Forelimb muscle (tissue), 1 donor: ENCODE measurements at regions not wholly inside any gene's neighbourhood (a gene's known extent, or its start where the extent isn't known, plus 50 kb on each side); places are given as distances from the start of the nearest gene placed in this dataset.

Experiments
- DNase-seq: peaks from one replicate; pipeline ENCODE4 v3.0.0-alpha.2; 2013; ENCODE audit warnings: low read depth

DNA sequence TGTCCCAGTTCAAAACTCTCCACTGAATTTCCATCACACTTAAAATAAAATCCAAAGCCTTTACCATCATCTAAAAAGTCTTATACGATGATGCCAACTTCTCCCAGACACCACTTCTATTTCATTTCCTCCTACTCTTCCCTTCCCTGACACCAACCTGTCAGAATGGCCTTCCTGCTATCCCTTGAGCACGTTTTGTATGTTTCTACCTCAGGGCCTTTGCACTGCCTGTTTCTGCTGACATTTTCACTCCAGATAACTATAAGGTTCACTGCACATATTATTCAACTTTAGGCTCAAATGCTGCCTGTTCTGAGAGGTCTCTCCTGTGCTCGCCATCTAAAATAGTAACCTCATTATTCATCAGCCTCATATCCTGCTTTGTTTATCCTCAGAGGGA lies 269.6 kb downstream of the HTR7 start:
- no peak for DNase-seq

DNA sequence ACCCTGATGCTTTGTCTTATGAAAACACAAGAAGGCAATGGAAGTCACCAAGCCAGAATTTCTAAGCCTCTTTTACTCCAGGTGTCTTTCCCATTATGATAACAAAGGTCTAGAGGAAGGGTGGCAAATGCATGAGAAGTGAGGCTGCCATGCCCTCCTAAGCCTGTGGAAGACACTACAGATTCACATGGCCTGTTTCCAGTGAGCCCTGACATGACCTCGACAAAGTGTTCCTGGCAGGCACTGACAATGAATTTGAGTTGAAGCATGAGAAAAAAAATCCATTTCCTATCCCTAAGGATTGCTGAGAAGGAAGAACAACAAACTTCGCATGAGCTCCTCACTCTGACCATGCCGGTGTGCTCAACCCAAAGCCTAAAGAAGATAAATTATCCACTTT lies 268.0 kb downstream of the HTR7 start:
- no peak for DNase-seq

DNA sequence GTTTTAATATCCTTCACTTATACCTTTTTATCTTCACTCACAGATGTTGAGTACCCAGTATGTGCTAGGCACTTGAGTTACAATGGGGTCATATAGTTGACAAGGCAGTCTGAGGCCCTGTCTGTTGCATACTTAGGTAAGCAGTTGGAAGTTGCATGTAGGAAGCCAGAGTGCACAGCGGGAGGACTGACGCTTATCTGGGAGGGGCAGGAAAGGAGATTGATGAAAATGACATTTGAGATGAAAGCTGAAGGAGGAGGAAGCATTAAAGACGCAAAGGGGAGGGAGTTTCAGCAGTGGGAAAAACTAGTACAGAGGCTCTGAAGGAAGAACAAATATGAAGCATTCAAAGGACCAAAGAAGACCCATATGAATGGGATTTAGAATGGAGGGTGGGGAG lies 266.2 kb downstream of the HTR7 start:
- no peak for DNase-seq

DNA sequence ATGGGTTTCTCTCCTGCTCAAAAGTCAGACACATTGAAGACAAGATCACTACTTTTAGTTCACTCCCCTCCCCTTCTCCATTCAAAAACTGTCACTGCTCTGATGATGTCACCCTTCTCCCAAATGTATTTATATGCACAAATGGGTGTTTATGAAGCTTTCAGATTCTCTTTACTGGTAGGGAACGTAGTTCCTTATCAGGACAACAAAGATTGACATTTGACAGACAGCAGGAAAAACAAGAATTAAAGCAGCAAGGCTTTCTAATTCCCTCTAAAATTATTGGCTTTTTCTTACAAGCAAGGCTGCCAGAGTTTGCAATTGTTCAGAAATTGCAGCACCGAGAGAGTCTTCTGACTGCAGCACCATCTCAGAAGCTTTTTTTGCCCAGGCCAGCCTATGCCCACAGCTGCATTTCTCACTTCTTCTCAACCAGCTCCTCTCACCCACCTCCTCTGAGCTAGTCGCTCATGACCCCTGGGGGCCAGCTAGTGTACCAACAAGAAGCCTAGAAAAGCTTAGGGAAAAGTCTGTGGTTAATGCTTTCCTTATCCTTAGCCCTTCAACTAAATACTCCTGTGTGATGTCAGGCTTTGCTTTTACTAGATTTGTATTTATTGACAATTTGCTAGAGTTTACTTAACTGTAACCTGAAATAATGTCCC lies 265.1 kb downstream of the HTR7 start:
- DNase-seq: no peak

DNA sequence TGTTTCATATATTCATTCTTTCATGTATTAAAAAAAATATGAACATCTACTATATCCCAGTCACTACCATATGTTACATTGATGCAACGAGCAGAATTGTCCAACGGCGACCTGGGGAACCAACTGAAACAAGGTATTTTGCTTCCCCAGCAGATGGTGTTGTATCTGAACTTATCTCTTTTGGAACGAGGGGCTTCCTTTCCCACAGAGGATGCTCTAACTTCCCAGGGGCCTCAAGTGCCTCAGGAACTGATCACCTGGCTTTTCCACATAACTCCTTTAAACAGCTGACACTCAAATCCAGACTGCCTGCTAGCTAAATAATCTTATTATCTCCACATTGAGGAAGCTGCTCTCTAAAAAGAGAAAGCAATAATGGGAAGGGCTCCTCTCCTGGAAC lies 259.3 kb downstream of the HTR7 start:
- DNase-seq: no peak

DNA sequence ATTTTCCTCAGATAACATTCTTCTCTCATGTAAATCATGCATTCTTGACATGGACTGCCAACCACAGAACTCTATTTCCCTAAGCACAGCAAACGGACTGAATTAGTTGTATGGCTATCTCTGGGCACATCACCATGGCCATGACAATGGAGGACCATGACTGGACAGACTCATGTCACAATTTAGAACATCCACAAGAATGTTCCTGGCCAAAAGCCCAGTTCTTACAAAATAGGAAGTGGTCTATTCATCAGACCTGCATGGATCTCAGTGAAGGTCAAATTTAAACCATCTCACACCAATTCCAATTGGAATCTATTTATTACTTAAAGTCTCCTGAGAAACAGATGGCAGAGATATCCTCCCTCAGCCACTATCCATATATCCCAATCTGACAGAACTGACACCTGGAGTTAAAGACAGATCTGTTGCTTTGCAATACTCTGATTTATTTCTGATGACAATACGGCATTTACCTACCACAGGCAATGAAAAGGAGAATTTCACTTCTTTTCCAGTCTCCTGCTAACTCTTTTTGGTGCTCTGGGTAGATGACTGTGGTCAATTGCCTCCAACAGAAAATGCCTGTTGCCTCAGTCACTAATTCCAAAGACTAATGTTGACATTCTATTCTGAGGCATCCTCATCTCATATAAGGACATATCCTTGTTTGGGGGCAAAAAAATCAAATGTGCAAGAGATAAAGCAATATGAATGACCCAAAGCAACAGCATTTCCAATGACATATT lies 254.8 kb downstream of the HTR7 start:
- no peak for DNase-seq

DNA sequence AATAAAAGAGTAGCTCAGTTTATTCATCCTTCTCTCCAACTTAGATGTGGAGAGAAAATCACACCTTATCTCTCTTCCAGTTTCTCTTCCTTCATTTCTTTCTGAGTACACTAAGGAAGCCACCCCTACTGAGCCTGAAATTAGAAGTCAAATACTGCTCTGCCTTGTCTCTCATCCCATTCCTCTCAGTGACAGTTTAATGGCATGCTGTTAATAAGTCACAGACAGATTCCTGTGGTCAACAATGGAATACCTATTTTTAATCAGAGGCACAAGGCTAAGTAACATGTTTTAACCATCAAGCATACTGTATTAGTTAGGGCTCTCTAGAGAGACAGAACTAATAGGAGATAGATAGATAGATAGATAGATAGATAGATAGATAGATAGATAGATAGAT lies 253.2 kb downstream of the HTR7 start:
- DNase-seq: no peak

DNA sequence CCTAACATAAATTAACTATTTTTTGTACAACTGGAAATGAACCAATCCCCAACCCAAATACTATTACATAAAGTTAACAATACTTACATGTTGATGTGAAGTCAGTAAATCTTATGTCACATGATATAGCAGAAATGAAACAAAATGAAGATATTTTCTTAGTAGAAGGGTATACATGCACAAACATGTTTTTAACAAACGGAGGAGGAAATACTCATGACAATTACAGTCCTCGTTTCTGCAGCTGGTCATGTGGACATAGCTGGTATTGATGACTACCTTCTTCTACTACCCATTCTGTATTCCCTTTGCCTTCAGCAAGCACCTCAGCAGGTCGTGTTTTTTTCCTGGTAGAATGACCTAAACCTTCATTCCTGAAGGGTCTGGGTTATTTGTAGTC lies 252.3 kb downstream of the HTR7 start:
- no peak for DNase-seq

DNA sequence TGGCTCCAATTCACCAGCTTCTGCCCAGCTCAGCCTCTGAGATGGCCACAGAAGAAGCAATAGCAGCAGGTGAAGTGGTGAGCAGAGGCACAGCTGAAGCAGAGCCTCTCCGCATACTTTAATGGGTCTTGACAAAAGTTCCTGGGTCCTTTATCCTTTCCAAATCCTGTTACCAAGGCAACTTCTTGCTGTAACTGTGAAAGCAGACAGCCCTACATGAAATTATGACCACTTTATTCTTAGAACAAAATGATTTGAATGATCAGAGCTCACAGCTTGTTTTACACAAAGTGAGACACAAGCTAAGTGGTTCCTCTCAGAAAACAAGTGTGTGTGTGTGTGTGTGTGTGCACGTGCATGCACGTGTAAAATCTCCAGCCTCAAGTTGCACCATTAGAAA lies 245.6 kb downstream of the HTR7 start:
- no peak for DNase-seq

DNA sequence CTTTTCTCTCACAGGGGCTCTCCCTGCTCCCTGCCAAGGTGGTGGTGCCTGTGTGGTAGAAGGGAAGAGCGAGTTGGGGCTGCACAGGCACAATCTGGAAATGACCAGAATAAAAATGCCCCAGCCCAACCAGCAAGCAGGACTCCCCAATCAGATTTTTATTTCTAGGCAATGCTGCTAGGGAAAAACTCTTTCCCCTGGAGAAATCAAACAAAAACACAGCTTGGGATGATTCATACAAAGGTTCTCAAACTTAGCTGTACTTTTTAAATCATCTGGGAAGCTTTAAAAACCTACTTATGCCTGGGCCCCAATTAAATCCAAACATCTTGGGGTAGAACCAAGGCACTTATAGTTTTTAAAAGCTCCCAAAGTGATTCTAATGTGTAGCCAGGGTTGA lies 243.2 kb downstream of the HTR7 start:
- DNase-seq: no peak

DNA sequence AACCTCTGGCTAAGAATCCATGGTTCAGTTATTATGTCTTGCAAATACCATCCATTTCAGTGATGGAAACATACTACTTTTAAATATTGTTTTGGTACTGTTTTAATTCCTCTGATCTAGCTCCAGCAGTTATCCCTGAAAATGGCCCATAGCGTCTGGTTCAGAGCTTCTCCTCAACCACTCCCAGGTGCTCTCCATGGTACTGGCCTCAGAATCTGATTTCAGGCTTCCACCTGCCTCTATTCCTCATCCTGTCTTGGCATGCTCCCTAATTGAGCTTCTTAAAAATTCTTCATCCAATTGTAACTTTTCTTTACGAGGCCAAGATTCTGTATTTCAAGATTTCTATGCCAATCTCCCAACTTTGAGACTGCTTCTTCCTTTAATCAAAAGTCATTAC lies 236.3 kb downstream of the HTR7 start:
- no peak for DNase-seq

DNA sequence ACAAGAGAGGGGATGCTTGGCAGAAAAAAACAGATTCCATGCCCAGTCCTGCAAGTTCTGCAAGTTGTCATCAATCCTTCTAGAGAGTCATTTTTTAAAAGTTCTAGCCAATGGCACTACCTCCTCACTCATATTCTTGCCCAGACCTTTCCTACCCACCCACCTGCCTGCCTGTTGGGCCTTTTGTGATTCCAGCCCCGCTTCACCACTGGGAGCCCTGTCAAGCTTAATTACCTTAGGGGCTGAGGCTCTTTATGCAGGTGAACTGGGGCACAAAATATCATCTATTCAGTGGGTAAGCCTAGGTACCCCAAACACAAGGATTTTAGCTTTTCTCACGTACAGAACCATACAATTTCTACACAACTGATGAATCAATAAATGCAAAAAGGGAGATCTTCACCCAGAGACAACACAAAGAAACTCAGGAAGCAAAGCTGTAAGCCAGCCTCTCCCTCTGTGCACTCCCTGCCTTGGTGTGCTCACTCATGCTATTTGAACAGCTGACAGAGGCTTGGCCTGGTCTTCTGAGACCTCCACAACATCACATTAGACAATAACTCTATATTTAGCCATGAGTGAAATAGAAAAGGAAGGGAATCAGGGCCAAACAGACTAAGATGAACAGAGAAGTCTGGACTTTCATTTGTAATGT lies 222.6 kb downstream of the HTR7 start:
- no peak for DNase-seq

DNA sequence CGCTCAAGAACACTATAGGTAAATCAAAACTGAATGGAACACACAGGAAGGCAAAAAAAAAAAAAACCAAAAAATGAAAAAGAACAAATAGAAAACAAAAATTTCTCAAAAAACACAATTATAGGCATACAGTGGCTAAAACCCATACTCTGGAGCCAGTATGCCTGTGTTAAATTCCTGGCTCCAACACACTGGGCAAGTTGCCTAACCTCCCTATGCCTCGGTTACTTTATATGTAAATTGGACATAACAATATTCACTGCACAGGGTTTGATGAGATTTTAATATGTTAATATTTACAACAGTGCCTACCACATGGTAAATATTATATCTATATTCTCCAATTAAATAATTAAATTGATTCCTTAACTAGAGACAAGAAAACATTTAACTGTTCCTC lies 217.1 kb downstream of the HTR7 start:
- DNase-seq: no peak

DNA sequence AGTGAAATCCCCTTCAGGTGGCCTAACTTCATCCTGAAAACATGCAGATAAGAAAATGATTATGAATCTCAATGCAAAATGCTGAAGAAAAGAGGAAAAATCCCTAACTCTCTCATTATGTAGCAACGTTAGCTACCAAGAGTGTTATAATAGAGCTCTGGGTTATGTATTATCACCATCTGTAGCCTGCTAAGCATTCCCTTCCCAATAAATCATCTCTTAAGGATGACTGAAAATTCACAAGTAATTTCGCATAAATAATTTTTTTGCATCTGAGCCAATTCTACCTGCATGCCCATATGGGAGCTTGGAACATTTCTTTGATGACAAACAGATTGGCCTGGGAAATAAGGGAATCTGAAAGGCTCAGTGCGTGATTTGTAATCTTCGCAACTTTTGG lies 216.1 kb downstream of the HTR7 start:
- no peak for DNase-seq

DNA sequence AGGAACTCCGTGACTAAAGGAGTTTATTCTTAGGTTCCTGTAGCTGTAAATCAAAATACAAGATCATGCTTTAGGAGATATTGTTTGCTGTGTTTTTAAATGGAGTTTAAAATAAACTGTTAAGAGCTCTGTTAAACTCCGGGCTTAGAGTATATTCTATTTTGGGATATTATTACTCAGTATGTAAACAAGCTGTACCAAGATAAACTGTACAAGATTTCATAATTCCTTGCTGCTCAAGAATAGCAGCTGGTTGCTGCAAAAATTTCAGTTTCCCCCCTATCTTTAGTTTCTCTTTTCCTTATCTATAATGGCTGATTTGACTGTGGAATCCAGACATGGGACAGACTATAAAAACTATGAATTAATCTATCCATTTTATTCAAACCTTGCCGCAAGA lies 215.7 kb downstream of the HTR7 start:
- no peak for DNase-seq

DNA sequence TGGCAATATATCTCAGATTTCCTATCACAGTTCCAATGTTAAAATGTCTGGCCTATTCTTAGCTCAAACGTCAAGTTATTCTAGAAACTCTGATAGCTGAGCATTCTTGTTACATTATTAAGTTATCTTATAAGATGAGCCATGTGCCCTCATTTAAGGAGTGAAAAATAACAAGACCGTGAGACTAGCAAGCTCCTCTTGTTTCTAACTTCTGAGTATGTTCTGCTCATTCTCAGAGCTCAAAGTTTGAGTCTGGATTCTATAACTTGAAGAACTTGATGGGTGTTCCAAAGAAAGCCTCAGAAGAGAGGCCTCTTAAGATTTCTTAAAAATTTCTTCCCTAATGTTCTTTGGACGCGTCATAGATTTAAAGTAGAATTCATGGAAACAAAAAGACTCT lies 215.2 kb downstream of the HTR7 start:
- no peak for DNase-seq

DNA sequence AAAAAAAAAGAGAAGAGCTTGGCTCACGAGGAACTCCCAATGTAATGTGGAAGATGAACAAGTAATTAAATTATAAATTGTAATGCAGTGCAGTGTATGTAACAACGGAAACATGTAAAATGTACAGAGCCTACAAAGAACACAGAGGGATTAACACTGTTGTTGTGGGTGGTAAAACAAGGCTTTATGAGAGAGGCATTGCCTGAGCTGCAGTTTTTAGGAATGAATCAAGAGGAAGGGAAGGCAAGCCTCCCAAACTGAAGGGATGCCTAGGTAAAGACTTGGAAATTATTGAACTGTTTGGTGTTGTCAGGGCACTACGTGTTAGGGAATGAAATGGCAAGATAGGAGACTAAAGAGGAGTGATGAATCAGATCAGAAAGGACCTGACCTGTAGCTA lies 213.7 kb downstream of the HTR7 start:
- DNase-seq: no peak

DNA sequence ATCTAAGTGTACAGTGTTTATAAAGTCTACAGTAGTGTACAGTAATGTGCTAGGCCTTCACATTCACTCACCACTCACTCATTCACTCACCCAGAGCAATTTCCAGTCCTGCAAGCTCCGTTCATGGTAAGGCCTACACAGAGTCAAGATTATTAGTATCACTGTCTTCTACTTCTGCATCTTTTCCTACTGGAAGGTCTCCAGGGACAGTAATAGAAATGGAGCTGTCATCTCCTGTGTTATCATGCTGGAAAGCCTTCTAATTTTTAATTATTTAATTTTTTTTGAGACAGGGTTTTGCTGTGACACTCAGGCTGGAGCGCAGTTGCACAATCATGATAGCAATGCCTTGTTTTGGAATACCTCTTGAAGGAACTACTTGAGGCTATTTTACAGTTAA lies 207.0 kb downstream of the HTR7 start:
- DNase-seq: no peak

DNA sequence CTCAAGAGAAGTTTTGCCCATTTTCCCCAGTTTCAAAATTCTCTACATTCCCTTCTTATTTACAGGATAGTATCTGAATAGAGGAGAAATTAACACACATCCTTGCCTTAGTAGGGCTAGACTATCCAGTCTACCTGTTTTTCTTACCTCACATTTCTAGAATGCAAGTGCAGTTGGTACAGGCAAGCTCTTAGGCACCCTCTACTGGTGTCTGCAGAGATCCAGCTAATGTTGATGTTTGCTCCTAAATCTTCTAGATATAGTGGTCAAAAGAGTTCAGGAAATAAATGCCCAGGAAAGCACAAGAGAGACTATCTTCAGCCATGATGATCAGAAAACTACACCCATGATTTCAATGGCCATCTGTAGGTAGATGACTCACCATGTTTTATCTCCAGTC lies 205.3 kb downstream of the HTR7 start:
- no peak for DNase-seq

DNA sequence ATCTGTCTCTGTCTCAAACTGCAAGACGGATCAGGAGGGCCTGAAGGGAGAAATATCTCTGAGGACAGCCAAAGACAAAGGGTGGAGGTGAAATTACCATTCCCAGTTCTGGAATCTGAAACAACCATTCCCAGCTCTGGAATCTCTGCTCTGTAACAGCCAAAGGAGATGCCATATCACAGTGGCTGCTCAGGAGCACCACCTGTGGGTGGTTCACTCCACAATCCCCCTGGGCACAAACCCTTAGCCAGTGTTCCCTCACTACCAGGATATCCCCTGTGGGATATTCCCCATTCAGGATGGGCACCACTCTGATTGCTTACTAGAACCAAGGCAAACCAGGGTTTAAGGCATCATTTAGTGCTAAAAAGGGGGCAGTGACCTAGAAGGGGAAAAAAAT lies 199.0 kb downstream of the HTR7 start:
- no peak for DNase-seq

DNA sequence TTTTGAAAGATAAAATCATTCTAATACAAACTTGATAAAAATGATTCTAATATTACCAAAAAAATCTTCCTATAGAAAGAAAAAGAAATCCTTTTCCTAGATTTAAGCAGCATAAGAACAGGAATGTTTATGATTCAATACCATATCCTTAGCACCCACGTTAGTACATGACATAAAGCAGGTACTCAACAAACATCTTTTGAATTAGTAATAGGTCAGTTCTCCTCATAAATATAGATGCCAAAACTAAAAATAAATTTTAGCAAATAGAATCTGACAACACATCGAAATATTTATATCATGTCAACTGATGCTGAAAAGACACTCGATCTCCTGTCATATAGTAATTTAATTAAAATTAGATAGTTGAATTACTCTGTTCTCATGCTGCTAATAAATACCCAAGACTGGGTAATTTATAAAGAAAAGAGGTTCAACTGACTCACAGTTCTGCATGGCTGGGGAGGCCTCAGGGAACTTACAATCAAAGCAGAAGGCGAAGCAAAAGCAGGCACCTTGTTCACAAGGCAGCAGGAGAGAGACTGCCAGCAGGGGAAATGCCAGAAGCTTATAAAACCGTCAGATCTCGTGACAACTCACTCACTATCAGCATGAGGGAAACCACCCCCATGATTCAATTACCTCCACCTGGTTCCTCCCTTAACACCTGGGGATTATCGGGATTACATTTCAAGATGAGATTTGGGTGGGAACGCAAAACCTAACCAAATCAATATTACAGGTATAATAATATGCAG lies 191.8 kb downstream of the HTR7 start:
- DNase-seq: no peak

DNA sequence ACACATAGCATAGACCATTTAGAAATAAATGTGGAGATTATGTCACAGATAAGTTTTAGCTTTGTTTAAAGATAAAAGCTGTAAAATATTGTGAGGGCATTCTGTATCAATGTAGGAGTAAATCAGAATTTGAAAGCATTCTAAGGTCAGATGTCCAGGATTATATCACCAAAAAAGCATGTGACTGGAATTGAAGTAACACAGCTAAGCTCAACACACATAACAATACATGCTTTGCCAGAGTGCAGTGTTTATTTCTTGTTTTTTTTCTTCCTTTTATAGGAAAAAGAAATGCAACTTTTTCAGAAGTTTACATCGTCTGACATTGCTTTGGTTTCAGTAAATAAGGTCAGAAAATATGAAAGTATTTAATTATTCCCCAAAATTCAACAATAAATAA lies 183.4 kb downstream of the HTR7 start:
- DNase-seq: no peak

DNA sequence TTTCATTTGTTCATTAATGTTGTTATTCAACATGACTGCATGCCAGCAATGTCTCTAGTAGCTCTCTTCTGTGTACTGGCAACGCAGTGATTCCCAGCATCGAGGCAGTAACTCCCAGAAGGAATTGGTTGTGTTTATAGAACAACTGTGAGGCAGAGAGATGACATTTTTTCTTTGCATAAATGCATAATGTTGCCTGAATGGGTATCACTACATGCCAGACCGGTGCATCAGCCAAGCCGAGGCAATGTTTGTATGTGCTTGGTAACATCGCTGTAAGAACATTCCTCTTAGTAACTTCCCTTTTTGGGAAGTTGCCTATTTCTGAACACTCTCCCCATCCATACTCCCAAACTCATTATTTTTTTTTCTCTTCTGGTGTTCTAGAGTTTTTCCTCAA lies 182.9 kb downstream of the HTR7 start:
- DNase-seq: no peak
